NCI-H187 treated with DMSO at 0.1 percent for 48 hours (cell line): ENCODE measurements at regions not wholly inside any gene's neighbourhood (a gene's known extent, or its start where the extent isn't known, plus 50 kb on each side); places are given as distances from the start of the nearest gene placed in this dataset.

Experiments
- DNase-seq: peaks from one replicate; lab custom pipeline; 2025; lab: John Stamatoyannopoulos, UW

DNA sequence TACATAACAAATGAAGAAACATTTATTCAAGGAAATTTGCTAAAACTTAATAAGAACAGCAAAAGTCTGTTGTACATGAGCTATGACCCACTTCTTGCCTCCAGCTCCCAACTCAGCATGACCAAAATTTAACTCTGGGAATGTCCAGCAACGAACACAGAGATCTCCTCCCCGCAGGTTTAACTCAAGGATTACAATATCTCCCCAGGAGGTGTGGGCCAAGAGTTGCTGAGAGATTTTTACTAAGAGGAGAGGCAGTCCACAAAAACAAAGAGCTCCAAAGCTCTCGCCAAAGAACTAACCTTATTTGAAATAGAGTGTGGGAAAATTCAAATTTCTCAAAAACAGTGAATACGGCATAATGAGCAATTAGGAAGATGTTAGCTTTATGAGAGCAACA, 318.5 kb downstream of the GRB14 start:
- DNase-seq = no peak

DNA sequence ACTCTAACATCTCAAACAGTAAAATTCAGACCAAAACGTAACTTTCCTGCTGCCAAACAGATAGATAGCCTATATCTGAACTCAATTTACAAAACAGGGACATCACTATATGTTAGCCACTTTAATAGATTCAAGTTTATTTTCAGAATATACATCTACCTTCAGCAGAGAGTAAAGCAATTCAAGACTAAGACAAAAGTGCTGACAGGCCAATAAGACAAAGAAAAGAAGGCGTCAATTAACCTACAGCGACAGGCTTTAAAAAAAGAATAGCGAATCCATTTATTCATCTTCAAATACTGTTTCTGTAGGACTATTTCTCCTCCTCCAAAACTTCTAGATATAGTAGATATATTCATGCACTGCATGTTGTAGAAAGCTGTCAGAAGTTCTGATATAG, 333.0 kb downstream of the GRB14 start:
- DNase-seq = no peak

GRCh38 chr2:164287056-164287455, 334.2 kb downstream of the GRB14 start:
- no peak for DNase-seq

DNA sequence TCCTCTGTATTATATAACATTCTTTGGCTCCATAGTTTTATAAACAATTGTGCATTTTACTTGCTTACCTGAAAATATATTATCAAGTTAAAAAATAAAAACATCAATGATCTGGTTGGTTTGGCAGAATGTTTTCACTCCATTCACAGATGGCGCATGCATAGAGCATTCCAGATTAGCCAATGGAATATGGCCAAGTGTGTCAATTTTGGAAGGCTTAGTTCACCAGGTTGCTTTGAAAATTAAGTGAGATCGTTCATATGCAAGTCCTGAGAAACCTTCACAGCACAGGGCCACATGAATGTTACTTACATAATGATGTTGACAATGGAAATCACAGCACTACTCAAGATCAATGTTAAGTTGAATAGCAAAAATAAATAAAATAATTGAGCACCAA, 335.7 kb downstream of the GRB14 start:
- no peak for DNase-seq

DNA sequence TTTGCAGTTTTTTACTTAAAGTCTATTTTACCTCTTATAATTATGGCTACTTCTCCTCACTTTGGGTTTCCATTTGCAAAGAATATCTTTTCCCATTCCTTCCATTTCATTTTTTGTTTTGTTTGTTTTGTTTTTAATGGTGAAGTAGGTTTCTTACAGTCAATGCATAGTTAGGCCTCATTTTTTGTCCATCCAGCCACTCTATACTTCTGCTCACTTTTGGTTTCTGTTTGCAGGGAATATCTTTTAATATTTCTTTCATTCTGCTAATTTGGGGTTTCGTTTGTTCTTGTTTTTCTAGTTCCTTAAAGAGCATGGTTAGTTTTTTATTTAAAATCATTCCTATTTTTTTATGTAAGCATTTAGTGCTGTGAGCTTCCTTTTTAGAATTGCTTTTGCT, 339.4 kb downstream of the GRB14 start:
- no peak for DNase-seq

DNA sequence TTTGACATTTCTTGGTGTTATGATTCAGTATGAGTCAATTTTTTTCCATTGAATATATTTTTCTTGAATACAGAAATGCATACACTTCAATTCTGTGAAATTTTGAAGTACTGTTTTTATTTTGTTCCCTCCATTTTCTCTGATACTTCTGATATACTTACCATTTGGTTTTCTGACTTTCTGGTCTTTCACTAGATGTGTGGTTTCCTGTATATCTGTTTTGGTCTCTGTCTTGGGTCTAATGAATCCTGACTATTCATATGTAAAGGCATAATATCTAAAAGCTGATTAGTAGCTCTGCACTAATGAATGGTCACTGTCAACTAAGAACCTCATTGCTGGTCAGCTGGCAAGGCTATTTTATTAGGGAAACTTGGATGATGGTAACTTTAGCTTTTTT, 345.6 kb downstream of the GRB14 start:
- DNase-seq = no peak

DNA sequence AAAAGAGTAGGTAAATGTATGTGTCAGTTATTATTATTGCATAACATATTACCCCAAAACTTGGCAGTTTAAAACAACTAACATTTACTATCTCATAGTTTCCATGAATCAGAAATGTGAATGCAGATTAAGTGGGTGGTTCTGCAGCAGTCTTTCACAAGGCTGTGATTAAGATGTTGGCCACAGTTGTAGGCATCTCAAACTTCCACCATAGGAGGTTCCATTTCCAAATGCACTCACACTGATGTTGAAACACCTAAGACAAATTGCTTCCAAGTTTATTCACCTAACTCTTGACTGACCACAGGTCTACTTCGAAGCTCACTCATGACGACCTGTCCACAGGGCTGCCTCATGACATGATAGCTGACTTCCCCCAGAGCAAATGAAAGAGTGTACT, 360.8 kb downstream of the GRB14 start:
- DNase-seq = no peak

DNA sequence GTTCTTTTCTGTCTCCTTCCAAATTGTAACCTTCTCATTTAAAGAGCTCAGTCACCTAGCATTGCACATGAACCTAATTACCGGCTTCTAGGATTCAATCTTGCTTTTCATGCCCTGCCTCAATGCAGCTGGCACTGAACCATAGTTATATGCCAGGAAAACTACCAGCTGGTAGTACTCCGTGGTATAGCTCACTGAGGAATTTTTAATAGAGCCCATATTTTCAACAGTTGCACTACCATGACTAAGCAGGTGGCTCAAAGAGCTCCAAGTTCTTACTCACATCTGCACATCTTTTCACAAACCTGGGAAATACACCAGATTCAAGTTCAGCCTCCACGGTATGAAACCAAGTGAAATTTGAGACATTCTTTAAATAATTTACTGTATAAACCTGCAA, 363.5 kb downstream of the GRB14 start:
- DNase-seq = no peak

DNA sequence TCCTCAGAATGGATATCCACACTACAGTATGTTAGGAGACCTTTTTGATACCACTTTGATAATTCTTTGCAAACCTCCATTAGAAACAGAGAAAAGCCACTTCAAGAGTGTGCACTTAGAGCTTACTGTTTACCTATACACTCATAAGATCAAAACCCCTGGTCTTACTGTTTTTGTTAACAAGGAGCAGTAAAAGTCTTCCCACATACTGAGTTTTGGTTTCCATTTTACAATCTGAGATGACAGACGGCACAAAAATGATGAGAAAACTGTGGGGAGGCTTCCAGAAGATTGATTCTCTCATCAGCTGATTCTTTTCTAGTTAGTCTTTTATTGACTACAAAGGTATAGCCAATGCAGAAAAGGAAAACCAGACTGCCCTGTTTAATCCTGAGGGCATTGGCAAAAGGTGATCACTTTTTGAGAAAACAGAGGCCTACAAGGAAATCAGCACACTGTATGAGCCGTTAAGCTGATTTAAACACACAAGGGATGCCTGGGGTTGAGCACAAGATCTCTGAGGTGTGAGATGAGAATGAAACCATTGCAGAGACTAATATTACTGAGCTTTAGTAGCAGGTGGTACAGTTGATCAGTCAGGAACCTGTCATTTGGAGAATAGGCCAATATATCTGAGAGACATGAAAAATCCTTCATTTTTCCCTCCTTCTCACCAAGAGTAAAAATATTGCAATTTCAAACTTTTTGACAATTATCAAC, 368.6 kb downstream of the GRB14 start:
- no peak for DNase-seq

- DNase-seq = no peak
These were observed 378.0 kb downstream of the GRB14 start for GRCh38 chr2:164243315-164243714.

GRCh38 chr2:164242409-164242808, 378.9 kb downstream of the GRB14 start:
- DNase-seq = no peak

DNA sequence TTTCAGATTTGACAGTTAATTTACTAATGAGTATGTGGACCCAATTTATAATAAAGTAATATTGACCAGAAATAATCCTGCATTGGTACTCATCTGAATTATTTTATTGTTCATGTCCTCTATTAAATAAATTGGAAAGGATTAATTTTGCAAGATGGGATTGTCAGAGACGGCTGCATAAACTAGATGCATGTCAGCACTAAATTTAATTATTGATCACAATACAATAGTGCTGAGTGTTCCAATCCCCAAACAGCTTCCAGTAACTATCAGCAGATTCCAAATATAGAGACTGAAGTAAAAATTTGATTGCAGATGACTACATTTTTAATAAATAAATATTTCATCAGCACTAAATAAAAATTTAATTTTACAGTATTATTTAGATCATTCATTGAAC, 387.2 kb downstream of the GRB14 start:
- no peak for DNase-seq

- DNase-seq = no peak
These were observed 397.3 kb downstream of the GRB14 start for GRCh38 chr2:164224007-164224406.

DNA sequence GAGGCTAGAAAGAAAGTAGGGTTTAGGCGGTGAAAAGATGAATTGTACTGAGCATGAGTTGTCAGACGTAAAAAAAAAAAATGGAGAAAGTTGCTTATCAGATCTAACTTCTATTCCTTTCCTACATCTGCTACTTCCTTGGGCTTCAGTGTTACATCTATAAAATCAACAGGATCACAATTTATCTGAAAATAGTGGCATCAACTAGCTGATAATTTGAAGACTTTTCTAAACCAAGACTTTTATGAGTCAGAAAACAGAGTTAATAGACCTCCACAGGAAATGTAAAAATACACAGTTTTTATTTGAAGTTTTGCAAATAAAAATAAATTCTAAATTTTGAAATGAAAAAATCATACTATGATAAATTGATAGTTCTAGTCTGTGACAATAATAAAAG, 399.8 kb downstream of the GRB14 start:
- no peak for DNase-seq

GRCh38 chr2:164220265-164220664, 401.0 kb downstream of the GRB14 start:
- no peak for DNase-seq

GRCh38 chr2:164213916-164214315, 407.4 kb downstream of the GRB14 start:
- no peak for DNase-seq

DNA sequence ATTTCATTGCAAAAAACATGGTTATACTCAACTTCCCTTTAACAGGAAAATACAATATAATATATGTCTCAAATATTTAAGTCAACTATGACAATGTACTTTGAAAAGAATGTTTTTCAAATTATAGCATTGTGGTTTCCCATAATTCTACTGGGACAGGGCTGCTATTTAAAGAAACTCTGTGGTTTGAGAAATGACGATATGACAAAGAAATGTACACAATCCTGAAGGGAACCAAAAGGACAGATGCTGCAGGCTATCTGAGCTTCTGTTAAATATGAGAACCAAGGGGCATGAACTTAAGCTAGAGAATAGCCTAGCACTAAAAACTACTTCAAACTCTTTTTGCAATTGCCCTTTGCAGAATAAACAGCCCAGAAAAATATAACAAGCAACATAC, 415.9 kb downstream of the GRB14 start:
- no peak for DNase-seq

GRCh38 chr2:164203131-164203530, 418.2 kb downstream of the GRB14 start:
- no peak for DNase-seq

- DNase-seq = no peak
These were observed 423.0 kb downstream of the GRB14 start for GRCh38 chr2:164198256-164198655.

DNA sequence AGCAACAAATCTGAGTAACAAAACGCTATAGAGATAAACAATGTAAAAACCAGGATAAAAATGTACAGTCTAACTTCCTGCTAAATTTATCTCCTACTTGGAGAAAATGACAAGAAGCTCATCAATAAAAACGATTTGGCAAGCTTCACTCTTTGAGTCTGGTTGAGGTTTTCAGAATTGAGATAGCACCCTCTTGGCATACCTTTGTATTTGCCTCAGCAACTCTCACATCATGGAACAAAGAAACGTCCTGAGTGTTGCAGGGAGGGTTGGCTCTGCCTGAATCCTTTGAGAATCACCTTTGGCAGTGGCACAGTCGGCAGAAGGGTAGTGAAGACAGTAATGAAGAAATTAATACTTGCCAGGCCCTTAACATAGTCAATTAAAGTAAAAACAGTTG, 430.6 kb downstream of the GRB14 start:
- no peak for DNase-seq

DNA sequence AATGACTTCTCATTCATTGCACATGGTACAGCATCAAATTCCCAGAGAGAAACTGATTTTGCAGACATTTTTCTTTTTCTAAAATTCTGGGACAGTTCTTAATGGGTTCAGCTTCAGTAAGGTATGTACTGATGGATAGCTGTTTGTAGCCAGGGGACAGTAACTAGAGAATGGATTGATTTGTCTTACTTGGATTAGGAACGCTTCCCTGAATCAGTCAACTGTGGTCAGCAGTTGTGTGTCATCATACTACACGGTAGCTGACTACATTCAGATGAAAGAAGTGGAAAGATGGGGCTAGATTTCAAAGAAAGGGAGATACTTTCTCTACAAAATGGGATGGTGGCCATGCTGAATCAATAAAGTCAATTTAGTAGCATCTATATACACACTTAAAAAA, 431.4 kb downstream of the GRB14 start:
- no peak for DNase-seq

- DNase-seq = no peak
These were observed 434.2 kb downstream of the GRB14 start for GRCh38 chr2:164187121-164187520.

DNA sequence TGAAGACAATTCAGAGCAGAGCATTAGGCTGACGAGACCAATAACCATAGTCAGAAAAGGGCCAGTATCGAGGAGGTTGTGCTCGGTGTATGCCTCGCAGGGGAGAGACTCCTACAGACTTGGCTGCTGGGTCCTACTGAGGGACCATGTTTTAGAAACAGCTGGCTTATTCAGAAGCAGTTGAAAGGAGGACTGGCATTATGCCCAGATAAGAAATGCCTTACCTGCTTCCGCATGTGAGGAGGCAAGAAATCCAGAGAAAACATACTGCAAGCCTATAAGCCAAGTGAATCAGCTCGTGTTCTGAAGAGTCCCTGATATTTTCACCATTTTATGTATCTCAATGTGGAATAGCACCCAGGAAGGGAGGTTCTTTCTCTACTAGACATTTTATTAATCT, 434.7 kb downstream of the GRB14 start:
- DNase-seq = no peak

DNA sequence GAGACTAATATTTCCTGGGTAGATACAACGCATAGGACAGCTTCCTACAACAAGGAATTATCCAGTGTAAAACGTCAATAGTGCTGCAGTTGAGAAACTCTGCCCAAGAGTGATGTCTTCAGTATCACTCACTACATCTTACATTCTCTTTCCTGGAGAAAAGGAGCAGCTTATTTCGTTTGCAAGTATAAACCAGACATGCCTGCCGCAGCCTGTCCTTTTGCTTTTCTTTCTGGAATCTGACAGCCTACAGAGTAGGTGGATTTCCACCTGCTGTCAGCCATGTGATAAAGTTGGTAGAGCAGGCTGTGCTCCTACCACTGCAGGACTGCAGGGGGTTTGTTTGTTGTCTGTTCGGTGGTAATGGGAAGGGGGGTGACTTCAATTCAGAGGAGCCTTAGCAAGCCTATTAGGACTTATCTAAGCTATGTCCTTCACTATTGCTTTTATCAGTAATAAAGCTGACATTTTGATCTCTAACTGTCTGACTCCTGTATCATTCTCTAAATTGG, 439.1 kb downstream of the GRB14 start:
- DNase-seq = no peak
